IPS-NIHi11 (cell line): ENCODE measurements at regions not wholly inside any gene's neighbourhood (a gene's known extent, or its start where the extent isn't known, plus 50 kb on each side); places are given as distances from the start of the nearest gene placed in this dataset.
"Not testable (repeated sequence)": the region's sequence is repeated elsewhere in the genome, so short reads cannot be mapped to it uniquely, and the experiment has no call there.

Experiments used
- DNase-seq: peaks from one replicate; pipeline ENCODE4 v3.0.0; 2012; ENCODE audit warnings: mixed read lengths, low spot score

GRCh38 chr3:154973851-154974250, 106.3 kb upstream of the MME start:
- no peak for DNase-seq

DNA sequence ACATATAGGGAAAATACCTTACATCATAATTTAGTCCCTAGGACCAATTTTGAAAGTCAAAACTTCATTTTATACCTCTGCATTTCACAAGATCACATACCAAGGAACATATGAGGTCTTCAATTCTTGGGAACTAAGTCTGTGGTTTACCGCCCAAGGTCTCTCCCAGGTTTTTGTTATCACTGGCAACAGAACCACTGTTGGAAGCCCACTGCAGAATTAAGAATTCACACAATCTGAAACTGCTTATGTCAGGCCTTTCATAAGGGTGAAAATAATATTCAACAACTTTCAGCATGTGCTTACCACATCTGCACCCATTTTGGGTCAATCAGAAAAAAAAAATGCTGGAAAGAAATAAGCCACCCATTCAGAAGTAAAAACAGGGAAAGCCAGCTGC, 107.2 kb upstream of the MME start:
- DNase-seq = no peak

DNA sequence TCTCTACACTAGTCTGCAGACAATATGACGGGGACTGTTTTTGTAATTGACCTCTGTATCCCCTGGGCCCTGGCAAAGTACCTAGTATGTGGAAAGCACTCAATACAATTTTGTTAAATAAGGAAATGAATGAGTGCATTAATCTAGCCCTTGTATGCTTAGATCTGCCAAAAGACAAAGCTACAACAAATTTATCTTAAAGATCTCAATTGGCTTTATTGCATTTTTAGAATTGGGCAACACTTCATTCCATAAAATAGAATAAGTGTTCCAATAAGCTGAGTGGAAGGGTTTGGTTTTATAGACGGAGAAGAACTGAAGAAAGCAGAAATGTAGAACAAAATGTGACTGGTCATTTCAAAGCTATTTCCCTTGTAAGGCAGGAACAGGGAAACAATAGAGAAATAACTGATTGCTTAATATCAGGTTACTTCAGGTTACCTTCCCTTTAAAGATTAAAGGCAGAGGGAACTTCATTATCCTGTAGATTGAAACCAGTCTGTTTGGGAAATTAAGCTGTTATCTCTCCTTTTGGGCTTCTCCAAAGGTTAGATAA, 108.3 kb upstream of the MME start:
- no peak for DNase-seq

GRCh38 chr3:154971341-154971740, 108.8 kb upstream of the MME start:
- no peak for DNase-seq

- DNase-seq = no peak
Observed at GRCh38 chr3:154970797-154971196, 109.3 kb upstream of the MME start.

DNA sequence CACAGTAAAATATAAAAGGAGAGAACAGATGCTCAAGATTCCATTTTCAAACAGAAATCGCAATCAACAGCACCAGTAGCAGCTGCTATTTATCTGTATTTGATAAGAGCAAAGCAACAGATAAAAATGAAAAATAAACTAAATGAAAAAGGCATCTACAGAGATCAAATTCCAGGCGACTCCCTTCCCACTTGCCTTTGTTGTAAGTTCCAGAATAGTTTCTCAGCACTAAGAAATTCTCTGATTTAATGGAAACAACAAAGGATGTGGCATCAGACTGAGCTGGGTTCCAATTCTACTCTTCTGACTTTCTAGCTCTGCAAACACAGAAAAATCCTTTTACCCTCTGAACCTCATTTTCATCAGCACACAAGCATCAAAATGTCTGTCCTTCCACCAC, 110.8 kb upstream of the MME start:
- no peak for DNase-seq

GRCh38 chr3:154967090-154967489, 113.0 kb upstream of the MME start:
- no peak for DNase-seq

- DNase-seq = no peak
Observed at GRCh38 chr3:154956815-154957214, 123.3 kb upstream of the MME start.

- DNase-seq = no peak
Observed at GRCh38 chr3:154955907-154956533, 124.1 kb upstream of the MME start.

GRCh38 chr3:154954757-154955156, 125.4 kb upstream of the MME start:
- peak; percentile 46 for DNase-seq

DNA sequence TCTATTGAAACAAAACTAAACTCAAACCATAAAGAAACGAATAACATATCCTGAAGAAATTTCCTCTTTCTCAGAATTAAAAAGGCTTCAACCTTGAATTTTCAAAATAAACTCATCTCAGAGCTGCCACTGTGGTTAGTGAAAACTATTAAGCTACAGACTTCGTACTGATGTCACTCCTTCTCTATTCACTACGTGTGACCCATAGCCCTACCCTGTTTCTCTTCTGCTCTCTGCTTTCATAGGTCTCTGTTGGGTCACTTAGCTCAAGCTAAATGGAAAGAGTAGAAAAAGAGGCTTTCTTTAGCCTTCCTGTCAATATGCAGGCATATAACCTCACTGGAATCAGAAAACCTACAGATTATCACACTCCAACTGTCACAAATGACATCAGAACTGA, 126.6 kb upstream of the MME start:
- DNase-seq = no peak

DNA sequence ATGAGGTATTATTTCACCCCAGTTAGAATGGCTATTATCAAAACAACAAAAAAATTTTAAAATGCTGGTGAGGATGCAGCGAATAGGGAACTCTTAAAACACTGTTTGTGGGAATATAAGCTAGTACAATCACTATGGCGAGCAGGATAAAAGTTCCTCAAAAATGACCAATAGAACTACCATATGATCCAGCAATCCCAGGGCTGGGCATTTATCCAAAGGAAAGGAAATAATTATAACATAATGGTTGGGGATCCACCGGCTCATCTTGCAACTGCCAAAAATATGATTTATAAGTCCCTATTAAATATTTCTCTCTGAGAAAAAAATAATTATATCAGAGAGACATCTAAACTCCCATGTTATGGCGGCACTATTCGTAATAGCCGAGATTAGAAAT, 127.6 kb upstream of the MME start:
- no peak for DNase-seq

DNA sequence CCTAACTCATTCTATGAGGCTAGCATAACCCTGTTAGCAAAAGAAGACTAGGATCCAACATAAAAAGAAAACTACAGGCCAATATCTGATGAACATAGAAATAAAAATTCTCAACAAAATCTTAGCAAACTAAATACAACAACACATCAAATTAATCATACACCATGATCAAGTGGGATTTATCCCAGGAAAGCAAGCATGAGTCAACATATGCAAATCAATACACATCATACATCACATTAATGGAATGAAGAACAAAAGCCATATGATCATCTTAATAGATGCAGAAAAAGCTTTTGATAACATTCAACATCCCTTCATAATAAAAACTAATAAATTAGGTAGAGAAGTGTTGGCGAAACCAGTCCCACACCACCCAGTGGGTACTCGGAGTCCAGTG, 136.1 kb upstream of the MME start:
- DNase-seq = no peak

- no peak for DNase-seq
Observed at GRCh38 chr3:154942827-154943226, 137.3 kb upstream of the MME start.

DNA sequence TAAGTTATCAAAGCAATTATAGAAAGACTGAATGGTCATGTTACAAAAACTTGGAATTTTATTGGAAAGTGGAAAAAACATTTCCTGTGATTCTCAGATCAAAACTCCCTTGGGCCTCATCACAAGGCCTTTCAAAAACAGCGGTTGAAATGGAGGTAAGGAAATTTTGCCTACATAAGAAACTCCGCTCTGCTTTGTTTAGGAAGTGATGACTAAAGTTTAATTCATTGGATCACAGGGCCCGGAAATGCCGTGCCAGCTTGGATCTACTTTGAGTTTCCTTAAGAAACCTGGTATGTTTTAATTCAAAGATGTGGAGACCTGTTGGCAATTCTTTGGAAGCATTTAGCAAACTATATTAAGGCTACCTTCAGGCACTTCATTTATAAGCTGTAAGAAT, 143.9 kb upstream of the MME start:
- no peak for DNase-seq

GRCh38 chr3:154933581-154933980, 146.5 kb upstream of the MME start:
- no peak for DNase-seq

- no peak for DNase-seq
Observed at GRCh38 chr3:154932633-154933032, 147.5 kb upstream of the MME start.

- DNase-seq = no peak
Observed at GRCh38 chr3:154931484-154931883, 148.6 kb upstream of the MME start.

DNA sequence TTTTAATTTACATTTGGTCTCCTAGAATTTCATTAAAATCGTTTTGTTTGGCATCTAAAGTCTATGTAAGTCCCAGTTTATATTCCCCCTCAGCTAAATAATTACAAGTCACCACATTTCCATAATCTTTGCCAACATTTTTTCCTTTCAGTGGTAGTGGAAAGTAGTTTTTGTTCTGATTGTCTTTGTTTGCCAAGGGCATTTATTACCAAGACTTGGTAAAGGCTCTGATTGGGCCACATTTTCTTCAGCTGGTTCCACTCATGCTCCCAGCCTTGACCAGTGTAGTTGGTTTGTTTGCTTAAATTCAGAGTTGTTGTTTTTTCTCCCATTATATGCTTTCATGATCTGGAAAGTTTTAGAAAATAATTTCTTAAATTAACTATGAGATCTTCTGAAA, 153.4 kb upstream of the MME start:
- no peak for DNase-seq

- DNase-seq = no peak
Observed at GRCh38 chr3:154921351-154921750, 158.8 kb upstream of the MME start.

DNA sequence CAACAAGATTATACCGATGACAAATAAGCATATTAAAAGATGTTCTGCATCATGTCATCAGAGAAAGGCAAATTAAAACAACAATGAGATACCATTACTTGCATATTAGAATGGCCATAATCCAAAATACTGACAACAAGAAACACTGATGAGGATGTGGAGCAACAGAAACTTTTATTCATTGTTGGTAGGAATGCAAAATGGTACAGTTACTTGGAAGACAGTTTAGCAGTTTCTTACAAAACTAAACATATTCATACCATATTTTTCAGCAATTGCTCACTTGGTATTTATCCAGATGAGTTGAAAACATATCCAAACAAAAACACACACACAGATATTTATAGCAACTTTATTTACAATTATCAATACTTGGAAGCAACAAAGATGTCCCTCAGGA, 160.9 kb upstream of the MME start:
- no peak for DNase-seq

DNA sequence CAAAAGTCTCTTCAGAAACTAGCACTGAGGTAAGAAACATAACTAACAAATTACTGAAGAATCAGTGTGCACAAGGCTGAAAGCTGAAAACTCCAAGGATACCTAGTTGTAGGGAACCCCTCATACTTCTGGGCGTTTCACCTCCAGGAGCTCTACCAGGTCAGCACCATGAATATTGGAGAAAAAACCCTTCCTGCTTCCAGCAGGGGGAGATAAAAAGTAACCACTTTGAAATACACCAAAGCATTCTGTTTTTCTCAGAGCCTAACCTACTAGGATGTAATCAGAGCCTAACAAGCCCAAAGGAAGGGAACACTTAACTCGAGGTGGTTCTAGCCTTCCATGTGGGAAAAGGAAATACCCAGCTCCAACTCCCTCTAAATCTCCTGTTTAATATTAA, 175.8 kb upstream of the MME start:
- DNase-seq = peak; percentile 47

- not testable (repeated sequence) for DNase-seq
Observed at GRCh38 chr3:154902495-154902894, 177.6 kb upstream of the MME start.

GRCh38 chr3:154901278-154901677, 178.8 kb upstream of the MME start:
- DNase-seq = no peak

GRCh38 chr3:154900816-154901215, 179.3 kb upstream of the MME start:
- DNase-seq = no peak
